ENCODE measurements at regions not wholly inside any gene's neighbourhood (a gene's known extent, or its start where the extent isn't known, plus 50 kb on each side); places are given as distances from the start of the nearest gene placed in this dataset.
A peak's percentile ranks its signal among the peaks of the same experiment; 100 is the strongest.
"Not testable (repeated sequence)": the region's sequence is repeated elsewhere in the genome, so short reads cannot be mapped to it uniquely, and the experiment has no call there.

DNA sequence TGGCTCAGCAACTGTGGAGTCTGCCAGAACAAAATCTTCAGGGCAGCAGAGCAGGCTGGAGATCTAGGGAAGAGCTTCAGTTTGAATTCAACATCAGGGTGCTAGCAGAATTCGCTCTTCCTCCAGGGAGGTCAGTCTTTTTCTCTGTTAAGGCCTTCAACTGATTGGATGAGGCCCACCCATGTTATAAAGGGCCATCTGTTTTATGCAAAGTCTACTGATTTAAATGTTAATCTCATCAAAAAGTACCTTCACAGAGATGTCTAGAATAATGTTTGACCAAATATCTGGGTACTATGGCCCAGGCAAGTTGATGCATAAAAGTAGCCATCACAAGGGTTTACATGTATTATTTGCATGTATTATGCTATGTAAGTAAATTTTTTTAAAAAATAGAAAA, 378.4 kb downstream of the BTG1 start:
- DNase-seq, result no peak

DNA sequence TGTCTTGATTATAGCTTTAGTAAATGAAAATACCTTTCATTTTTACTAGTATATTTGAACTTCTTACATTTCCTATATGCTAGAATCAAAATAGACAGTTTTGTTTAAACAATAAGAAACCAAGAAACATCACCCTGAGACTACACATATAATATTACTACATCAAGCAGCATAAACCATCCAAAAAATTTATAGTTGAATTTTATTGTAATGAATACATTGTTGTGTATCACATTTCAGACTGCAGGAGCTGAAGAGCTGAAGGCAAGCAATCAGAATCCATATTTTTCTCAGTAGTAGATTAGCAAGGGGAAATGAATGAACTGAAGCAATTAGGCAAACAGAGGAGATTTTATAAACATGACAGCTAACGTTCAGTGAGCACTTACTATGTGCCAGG, 379.2 kb downstream of the BTG1 start:
- no peak for DNase-seq

GRCh38 chr12:91763654-91764370, 381.8 kb downstream of the BTG1 start:
- DNase-seq, result no peak

DNA sequence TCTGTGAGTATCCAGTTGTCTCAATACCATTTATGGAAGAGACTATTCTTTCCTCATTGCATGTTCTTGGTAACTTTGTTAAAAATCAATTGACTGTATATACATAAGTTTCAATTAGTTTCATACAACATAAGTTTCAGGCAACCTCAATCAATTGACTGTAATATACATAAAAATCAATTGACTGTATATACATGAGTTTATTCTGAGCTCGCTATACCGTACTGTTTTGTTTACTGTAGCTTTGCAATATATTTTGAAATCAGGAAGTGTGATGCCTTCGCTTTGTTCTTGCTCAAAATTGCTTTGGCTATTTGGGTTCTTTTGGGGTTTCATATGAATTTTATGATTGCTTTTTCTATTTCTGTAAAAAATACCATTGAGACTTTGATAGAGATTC, 392.0 kb downstream of the BTG1 start:
- DNase-seq, result no peak

- DNase-seq, result no peak
These were observed 398.7 kb downstream of the BTG1 start for GRCh38 chr12:91746976-91747375.

GRCh38 chr12:91744597-91744996, 401.0 kb downstream of the BTG1 start:
- no peak for DNase-seq

- peak in 1 of 56 donors; percentile 31 for DNase-seq
These were observed 401.8 kb downstream of the BTG1 start for GRCh38 chr12:91743704-91744321.

GRCh38 chr12:91743280-91743679, 402.4 kb downstream of the BTG1 start:
- no peak for DNase-seq

- DNase-seq, result no peak
These were observed 403.7 kb downstream of the BTG1 start for GRCh38 chr12:91741932-91742331.

DNA sequence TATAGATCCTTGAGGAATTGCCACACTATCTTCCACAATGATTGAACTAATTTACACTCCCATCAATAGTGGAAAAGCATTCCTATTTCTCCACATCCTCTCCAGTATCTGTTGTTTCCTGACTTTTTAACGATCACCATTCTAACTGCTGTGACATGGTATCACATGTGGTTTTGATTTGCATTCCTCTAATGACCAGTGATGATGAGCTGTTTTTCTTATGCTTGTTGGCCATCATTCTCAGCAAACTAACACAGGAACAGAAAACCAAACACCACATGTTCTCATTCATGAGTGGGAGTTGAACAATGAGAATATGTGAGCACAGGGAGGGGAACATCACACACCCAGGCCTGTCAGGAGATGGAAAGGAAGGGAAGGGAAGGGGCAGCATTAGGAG, 411.8 kb downstream of the BTG1 start:
- not testable (repeated sequence) for DNase-seq

DNA sequence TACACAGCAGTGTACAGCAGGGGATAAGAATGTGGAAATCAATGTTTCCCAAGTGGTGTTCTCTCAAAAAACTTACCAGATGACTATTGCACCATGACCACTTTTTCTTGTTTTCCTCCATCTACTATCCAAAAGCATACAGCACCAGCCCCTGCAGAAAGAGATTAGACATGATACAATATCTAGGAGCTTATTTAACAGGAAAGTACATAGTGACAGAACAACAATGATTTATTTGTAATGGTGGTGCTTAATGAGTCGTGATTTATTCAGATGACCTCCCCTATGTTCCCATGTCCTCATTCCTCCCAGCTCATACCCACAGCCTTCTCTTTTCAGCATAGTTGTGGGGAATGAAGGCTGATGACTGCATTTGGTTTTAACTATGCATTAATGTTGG, 413.6 kb downstream of the BTG1 start:
- DNase-seq, result no peak

GRCh38 chr12:91729543-91729942, 416.1 kb downstream of the BTG1 start:
- DNase-seq, result no peak

DNA sequence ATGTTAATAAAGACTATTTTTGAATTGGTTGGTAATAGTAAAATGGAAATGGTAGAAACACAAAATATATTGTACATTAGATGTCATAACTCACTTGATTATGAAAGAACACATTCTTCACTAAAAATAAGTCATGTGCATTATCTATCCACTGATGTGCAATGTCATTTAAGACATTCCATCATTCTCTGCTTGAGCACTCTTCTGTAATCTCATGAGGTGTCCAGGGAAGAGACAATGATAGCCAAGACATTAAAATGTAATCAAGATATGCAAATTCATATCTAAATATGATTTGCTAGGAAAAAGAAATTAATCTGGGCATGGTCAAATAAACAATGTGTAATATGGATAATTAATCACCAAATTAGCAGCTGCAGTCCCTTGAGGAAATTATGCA, 422.5 kb downstream of the BTG1 start:
- DNase-seq, result no peak

DNA sequence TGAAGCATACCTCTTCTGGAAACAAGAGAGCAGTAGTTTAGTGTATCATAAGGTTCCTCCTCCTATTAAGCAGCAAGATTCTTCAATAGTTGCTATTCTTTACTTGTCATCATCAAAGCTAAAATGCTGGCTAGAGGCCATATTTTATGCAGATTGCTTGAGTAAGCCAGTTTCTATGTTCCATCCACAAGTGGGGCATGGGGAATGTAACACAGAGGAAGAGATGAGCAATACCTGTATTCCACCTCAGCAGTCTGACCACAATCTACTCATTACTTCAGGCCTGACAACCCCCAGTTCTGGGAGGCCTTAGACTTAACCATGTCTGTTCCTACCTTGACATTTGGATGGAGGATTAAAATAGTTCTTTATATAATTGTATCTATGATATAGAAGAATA, 423.6 kb downstream of the BTG1 start:
- no peak for DNase-seq

GRCh38 chr12:91721023-91721422, 424.6 kb downstream of the BTG1 start:
- DNase-seq, result no peak

DNA sequence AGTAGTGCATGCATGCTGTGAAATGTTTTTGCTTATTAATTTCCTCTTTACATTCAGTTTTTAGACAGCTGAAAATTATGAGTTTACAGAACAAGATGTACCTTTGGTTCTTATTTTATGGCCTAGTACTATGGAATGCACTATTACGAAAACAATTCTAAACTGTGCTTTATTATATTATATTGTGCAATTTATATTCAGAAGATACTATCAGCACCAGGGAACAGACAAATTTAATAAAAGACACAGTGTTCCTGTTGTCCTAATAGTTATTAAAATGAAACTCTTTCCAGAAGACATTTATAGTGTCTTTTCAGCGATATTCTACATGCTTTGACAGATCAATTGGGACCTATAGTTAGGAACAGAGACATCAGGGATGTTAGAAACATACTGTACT, 427.3 kb downstream of the BTG1 start:
- DNase-seq, result no peak

GRCh38 chr12:91717804-91718203, 427.8 kb downstream of the BTG1 start:
- DNase-seq, result no peak

DNA sequence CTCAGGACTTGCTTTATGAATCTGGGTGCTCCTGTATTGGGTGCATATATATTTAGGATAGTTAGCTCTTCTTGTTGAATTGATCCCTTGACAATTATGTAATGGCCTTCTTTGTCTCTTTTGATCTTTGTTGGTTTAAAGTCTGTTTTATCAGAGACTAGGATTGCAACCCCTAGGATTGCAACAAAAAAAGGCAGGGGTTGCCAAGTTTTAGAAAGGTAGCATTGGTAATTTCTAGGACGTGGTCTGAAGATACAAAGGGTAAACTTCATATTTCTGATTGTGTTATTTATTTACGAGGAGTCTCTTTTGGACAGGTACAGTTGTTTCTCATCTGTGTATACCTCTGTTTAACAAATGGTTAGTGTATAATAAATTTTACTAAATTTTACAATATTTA, 433.7 kb downstream of the BTG1 start:
- not testable (repeated sequence) for DNase-seq

- no peak for DNase-seq
These were observed 439.2 kb downstream of the BTG1 start for GRCh38 chr12:91706466-91706865.

DNA sequence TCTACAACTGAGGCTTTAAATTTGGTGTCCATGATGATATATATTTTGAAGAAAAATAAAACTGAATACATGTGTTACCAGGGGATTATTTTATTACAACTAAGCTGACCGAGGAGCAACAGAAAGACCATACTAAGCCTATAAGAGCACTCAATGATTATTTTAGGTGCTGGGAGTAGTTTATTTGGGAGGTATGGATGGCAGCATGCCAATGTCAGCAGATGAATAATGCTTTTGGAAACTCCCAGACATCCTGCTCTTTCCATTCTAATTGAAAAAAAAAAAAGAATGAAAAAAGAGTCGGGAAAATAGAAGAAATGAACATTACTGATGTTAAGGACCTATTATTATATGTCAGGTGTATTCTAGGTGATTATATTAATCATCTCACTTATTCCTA, 441.2 kb downstream of the BTG1 start:
- no peak for DNase-seq

- DNase-seq, result no peak
These were observed 442.0 kb downstream of the BTG1 start for GRCh38 chr12:91703491-91704283.

GRCh38 chr12:91702843-91703425, 442.7 kb downstream of the BTG1 start:
- DNase-seq, result no peak

Measured in nucleus accumbens (tissue), 56 donors.